WTC11 (cell line): ENCODE measurements at regions not wholly inside any gene's neighbourhood (a gene's known extent, or its start where the extent isn't known, plus 50 kb on each side); places are given as distances from the start of the nearest gene placed in this dataset.

Source experiments
- CREB1 ChIP-seq: sonication (generic); formaldehyde crosslinking; IDR thresholded peaks from 2 replicates; pipeline ENCODE4 v1.8.0; 2023; ENCODE audit warnings: mild to moderate bottlenecking, missing genetic modification reagents
- CTCF ChIP-seq: fragments of 200-600 bp; IDR thresholded peaks from 2 replicates; pipeline ENCODE4 v1.8.0; 2022; ENCODE audit warnings: antibody characterized with exemption
- FOXJ3 ChIP-seq: sonication (generic); formaldehyde crosslinking; IDR thresholded peaks from 2 replicates; pipeline ENCODE4 v1.9.0; 2021; ENCODE audit warnings: missing genetic modification reagents, mild to moderate bottlenecking, borderline replicate concordance
- FOXP4 ChIP-seq: sonication (generic); formaldehyde crosslinking; IDR thresholded peaks from 2 replicates; pipeline ENCODE4 v1.8.0; 2022; ENCODE audit warnings: mild to moderate bottlenecking, missing genetic modification reagents
- TCF7 ChIP-seq: sonication (generic); formaldehyde crosslinking; IDR thresholded peaks from 2 replicates; pipeline ENCODE4 v1.8.0; 2022; ENCODE audit warnings: mild to moderate bottlenecking, low read depth, missing genetic modification reagents, moderate library complexity
- USF1 ChIP-seq: sonication (generic); formaldehyde crosslinking; IDR thresholded peaks from 2 replicates; pipeline ENCODE4 v1.8.0; 2022; ENCODE audit warnings: mild to moderate bottlenecking, missing genetic modification reagents

GRCh38 chr15:70479785-70480184 is 283.6 kb downstream of the UACA start:
- TF ChIP-seq FOXP4 (CRISPR knock-in tag), result no peak
- no peak for TF ChIP-seq CTCF
- no peak for TF ChIP-seq FOXJ3 (CRISPR knock-in tag)
- TF ChIP-seq CREB1, result no peak
- no peak for TF ChIP-seq TCF7 (CRISPR knock-in tag)
- TF ChIP-seq USF1 (CRISPR knock-in tag), result no peak
